ENCODE measurements at regions not wholly inside any gene's neighbourhood (a gene's known extent, or its start where the extent isn't known, plus 50 kb on each side); places are given as distances from the start of the nearest gene placed in this dataset.

- no peaks in the 10 kb centered on the region for H3K36me3 ChIP-seq (ENCODE audit: low read length)
- no peaks in the 10 kb centered on the region for H3K27me3 ChIP-seq (ENCODE audit: low read length)
- H3K9me3 ChIP-seq (ENCODE audit: insufficient read depth, low read length), result no peaks in the 10 kb centered on the region
- no peak overlapping the region for H3K4me3 ChIP-seq (ENCODE audit: insufficient read depth, low read length, poor library complexity, severe bottlenecking)
- no peaks in the 10 kb centered on the region for H4K20me1 ChIP-seq (ENCODE audit: low read depth, low read length)
- no peak overlapping the region for H2AFZ ChIP-seq (ENCODE audit: low read depth, low read length, severe bottlenecking)
- TF ChIP-seq EZH2phosphoT487 (conservative IDR thresholded peaks at IDR 0.05; ENCODE audit: low read length) (no peak), CTCF (IDR thresholded peaks at IDR 0.05; ENCODE audit: insufficient read depth, low read length, poor library complexity, severe bottlenecking) (no peak)
- no peaks in the 10 kb centered on the region for H3K9me2 ChIP-seq (replicated peaks; ENCODE audit: insufficient read depth, low read length)
- no peak overlapping the region for H3K4me2 ChIP-seq (ENCODE audit: low read depth, low read length, poor library complexity, severe bottlenecking)
- H3F3A ChIP-seq (ENCODE audit: insufficient read depth), result no peaks in the 10 kb centered on the region
- no peaks in the 10 kb centered on the region for H3K79me2 ChIP-seq (ENCODE audit: insufficient read depth, low read length)
- H3K27ac ChIP-seq (ENCODE audit: low read depth, low read length), result no peak overlapping the region
- no peak overlapping the region for H3K9ac ChIP-seq (ENCODE audit: low read length)
Measured at GRCh38 chr12:126998031-126998430, 1268.9 kb upstream of the TMEM132C start.

GRCh38 chr12:126998747-126999285, 1268.2 kb upstream of the TMEM132C start:
- Histone ChIP-seq H3K9me3 (ENCODE audit: insufficient read depth, low read length) (no peaks in the 10 kb centered on the region), H4K20me1 (ENCODE audit: low read depth, low read length) (no peaks in the 10 kb centered on the region), H3K27ac (ENCODE audit: low read depth, low read length) (no peak overlapping the region), H3F3A (ENCODE audit: insufficient read depth) (no peaks in the 10 kb centered on the region), H3K4me3 (ENCODE audit: insufficient read depth, low read length, poor library complexity, severe bottlenecking) (no peak overlapping the region), H3K9me2 (replicated peaks; ENCODE audit: insufficient read depth, low read length) (no peaks in the 10 kb centered on the region), H3K36me3 (ENCODE audit: low read length) (no peaks in the 10 kb centered on the region), H2AFZ (ENCODE audit: low read depth, low read length, severe bottlenecking) (no peak overlapping the region), H3K4me2 (ENCODE audit: low read depth, low read length, poor library complexity, severe bottlenecking) (no peak overlapping the region), H3K79me2 (ENCODE audit: insufficient read depth, low read length) (no peaks in the 10 kb centered on the region), H3K9ac (ENCODE audit: low read length) (no peak overlapping the region), H3K27me3 (ENCODE audit: low read length) (no peaks in the 10 kb centered on the region)
- TF ChIP-seq CTCF (IDR thresholded peaks at IDR 0.05; ENCODE audit: insufficient read depth, low read length, poor library complexity, severe bottlenecking) (no peak), EZH2phosphoT487 (conservative IDR thresholded peaks at IDR 0.05; ENCODE audit: low read length) (no peak)

GRCh38 chr12:126999352-126999751, 1267.6 kb upstream of the TMEM132C start:
- no peak overlapping the region for H3K4me2 ChIP-seq (ENCODE audit: low read depth, low read length, poor library complexity, severe bottlenecking)

More at GRCh38 chr12:126999352-126999751, 1267.6 kb upstream of the TMEM132C start:
- Histone ChIP-seq H3K9ac (ENCODE audit: low read length) (no peak overlapping the region), H3F3A (ENCODE audit: insufficient read depth) (no peaks in the 10 kb centered on the region), H3K79me2 (ENCODE audit: insufficient read depth, low read length) (no peaks in the 10 kb centered on the region), H2AFZ (ENCODE audit: low read depth, low read length, severe bottlenecking) (no peak overlapping the region), H3K4me3 (ENCODE audit: insufficient read depth, low read length, poor library complexity, severe bottlenecking) (no peak overlapping the region), H4K20me1 (ENCODE audit: low read depth, low read length) (no peaks in the 10 kb centered on the region), H3K36me3 (ENCODE audit: low read length) (no peaks in the 10 kb centered on the region), H3K27me3 (ENCODE audit: low read length) (no peaks in the 10 kb centered on the region), H3K9me3 (ENCODE audit: insufficient read depth, low read length) (no peaks in the 10 kb centered on the region), H3K9me2 (replicated peaks; ENCODE audit: insufficient read depth, low read length) (no peaks in the 10 kb centered on the region), H3K27ac (ENCODE audit: low read depth, low read length) (no peak overlapping the region)
- TF ChIP-seq EZH2phosphoT487 (conservative IDR thresholded peaks at IDR 0.05; ENCODE audit: low read length), result no peak
- TF ChIP-seq CTCF (IDR thresholded peaks at IDR 0.05; ENCODE audit: insufficient read depth, low read length, poor library complexity, severe bottlenecking), result no peak
